Omental fat pad (tissue), 3 donors: ENCODE measurements at regions not wholly inside any gene's neighbourhood (a gene's known extent, or its start where the extent isn't known, plus 50 kb on each side); places are given as distances from the start of the nearest gene placed in this dataset.

Experiments
- ATAC-seq: fragments of 150-250 bp; one replicate; pipeline ENCODE4 v1.9.1; 2016; ENCODE audit warnings: mild to moderate bottlenecking, moderate library complexity; ENCODE audit not compliant: low FRiP score
- DNase-seq: peaks from one replicate; pipeline ENCODE4 v3.0.0-alpha.2; 2019; ENCODE audit warnings: low spot score
- TF ChIP-seq, protein P1 (sequence below), 3 donors: fragments of 450-650 bp; IDR thresholded peaks; one replicate each; pipeline ENCODE4 v1.5.1; 2016 to 2017; ENCODE audit warnings: antibody characterized with exemption in 3 of 3, mild to moderate bottlenecking in 3 of 3, moderate library complexity in 2 of 3

DNA sequence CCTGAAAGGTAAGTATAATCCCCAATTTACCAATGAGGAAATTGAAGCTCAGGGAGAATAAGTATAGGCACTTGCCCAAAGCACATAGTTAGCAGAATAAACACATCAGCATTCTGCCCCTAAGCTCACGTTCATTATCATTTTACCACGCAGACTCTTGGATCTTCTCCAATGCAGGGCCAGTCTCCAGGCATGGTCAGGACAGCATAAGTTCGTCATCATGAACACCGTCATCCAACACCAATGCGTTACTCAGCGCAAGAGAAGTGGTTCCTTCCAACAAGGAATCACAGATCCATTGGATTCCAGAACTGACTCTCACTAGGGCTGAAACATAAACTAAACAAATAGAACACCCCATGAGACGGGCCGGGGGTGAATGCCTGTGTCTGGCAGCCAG lies 86.5 kb upstream of the GPM6B start:
- TF ChIP-seq, protein P1, sequence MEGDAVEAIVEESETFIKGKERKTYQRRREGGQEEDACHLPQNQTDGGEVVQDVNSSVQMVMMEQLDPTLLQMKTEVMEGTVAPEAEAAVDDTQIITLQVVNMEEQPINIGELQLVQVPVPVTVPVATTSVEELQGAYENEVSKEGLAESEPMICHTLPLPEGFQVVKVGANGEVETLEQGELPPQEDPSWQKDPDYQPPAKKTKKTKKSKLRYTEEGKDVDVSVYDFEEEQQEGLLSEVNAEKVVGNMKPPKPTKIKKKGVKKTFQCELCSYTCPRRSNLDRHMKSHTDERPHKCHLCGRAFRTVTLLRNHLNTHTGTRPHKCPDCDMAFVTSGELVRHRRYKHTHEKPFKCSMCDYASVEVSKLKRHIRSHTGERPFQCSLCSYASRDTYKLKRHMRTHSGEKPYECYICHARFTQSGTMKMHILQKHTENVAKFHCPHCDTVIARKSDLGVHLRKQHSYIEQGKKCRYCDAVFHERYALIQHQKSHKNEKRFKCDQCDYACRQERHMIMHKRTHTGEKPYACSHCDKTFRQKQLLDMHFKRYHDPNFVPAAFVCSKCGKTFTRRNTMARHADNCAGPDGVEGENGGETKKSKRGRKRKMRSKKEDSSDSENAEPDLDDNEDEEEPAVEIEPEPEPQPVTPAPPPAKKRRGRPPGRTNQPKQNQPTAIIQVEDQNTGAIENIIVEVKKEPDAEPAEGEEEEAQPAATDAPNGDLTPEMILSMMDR (IDR thresholded peaks at IDR 0.05): no peak
- ATAC-seq (no peak), DNase-seq (no peak)

- TF ChIP-seq, protein P1 (IDR thresholded peaks at IDR 0.05): no peak
- ATAC-seq (no peak), DNase-seq (no peak)
Measured at GRCh38 chrX:13902406-13902805, 85.5 kb upstream of the GPM6B start.

- DNase-seq (no peak), ATAC-seq (no peak)
- TF ChIP-seq, protein P1 (IDR thresholded peaks at IDR 0.05): no peak
Measured at GRCh38 chrX:13901354-13901753, 84.5 kb upstream of the GPM6B start.

DNA sequence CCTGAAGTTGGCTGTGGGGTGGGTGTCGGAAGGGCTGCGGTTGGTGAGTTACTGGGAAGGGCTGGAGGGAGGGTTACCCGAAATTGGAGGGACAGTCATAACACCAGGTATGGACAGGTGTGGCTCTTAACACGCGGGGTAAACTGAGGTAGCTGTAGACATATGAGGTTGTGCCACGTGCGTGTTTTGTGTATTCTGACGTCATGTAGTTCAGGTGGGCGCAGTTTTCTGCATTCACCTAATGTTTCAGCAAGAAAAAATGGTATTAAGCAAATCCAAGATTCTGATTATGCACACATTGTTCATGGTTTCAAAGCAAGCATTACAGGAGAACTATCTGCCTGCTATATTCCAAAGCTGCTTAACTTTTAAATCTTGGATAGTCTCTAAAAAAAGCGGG lies 83.5 kb upstream of the GPM6B start:
- ATAC-seq (no peak), DNase-seq (no peak)
- TF ChIP-seq, protein P1 (IDR thresholded peaks at IDR 0.05): no peak

- peak; percentile 78 for ATAC-seq
- no peak for DNase-seq
- TF ChIP-seq, protein P1 (IDR thresholded peaks at IDR 0.05): no peak
Measured at GRCh38 chrX:13899607-13900006, 82.7 kb upstream of the GPM6B start.

DNA sequence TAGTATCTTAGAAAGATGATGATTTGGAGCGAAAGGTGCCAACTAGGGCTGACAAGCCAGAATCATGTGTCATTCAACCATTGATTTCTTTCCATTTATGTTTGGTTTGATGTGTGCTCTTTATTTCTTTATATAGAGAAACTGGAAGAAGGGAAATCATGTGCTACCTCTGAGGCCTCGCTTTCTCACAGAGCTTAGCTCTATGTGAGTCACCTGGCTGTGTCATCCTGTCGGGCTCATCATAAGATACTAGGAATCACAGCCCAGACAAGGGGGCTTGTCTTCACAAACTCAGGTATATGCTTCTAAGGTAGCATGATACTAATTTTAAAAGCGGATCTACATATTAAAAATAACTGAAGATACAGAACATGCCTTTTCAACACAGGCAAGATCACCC lies 81.7 kb upstream of the GPM6B start:
- TF ChIP-seq, protein P1 (IDR thresholded peaks at IDR 0.05): no peak
- DNase-seq: no peak
- no peak for ATAC-seq

- TF ChIP-seq, protein P1 (IDR thresholded peaks at IDR 0.05): no peak
- DNase-seq: no peak
- ATAC-seq: no peak
Measured at GRCh38 chrX:13898083-13898482, 81.2 kb upstream of the GPM6B start.
